Heart left ventricle (tissue), 16 donors: ENCODE measurements at regions not wholly inside any gene's neighbourhood (a gene's known extent, or its start where the extent isn't known, plus 50 kb on each side); places are given as distances from the start of the nearest gene placed in this dataset.

Experiments
- ATAC-seq, 4 donors: fragments of 200-7000 bp; cut with Tn5 transposase; one replicate each; pipeline ENCODE4 v1.9.1; 2020 to 2022; ENCODE audit warnings: moderate library complexity in 4 of 4, mild to moderate bottlenecking in 3 of 4, moderate number of reproducible peaks in 1 of 4
- DNase-seq, 5 donors: peaks; one replicate each; pipeline ENCODE4 v3.0.0-alpha.2; 2020
- H3K27ac ChIP-seq, 12 donors: fragments of 200-600 bp; sonication (generic) in 4 of 12; one replicate each; pipeline versions ENCODE4 v1.5.0 to v1.8.0; 2016 to 2022; ENCODE audit warnings: mild to moderate bottlenecking in 2 of 12
- H3K27me3 ChIP-seq, 9 donors: fragments of 200-600 bp; sonication (generic) in 2 of 9; one replicate each; pipeline versions ENCODE4 v1.5.1 to v1.8.0; 2016 to 2022; ENCODE audit warnings: mild to moderate bottlenecking in 3 of 9
- H3K36me3 ChIP-seq, 9 donors: fragments of 200-600 bp; sonication (generic) in 2 of 9; one replicate each; pipeline versions ENCODE4 v1.5.0 to v1.8.0; 2018 to 2022; ENCODE audit warnings: mild to moderate bottlenecking in 2 of 9
- H3K4me1 ChIP-seq, 12 donors: fragments of 200-600 bp; sonication (generic) in 4 of 12; one replicate each; pipeline versions ENCODE4 v1.5.0 to v1.8.0; 2016 to 2022; ENCODE audit warnings: mild to moderate bottlenecking in 3 of 12
- H3K4me3 ChIP-seq, 12 donors: fragments of 200-600 bp; sonication (generic) in 4 of 12; one replicate each; pipeline versions ENCODE4 v1.5.0 to v1.8.0; 2017 to 2022; ENCODE audit warnings: mild to moderate bottlenecking in 9 of 12, moderate library complexity in 4 of 12
- H3K9me3 ChIP-seq, 12 donors: fragments of 200-600 bp; sonication (generic) in 4 of 12; one replicate each; pipeline versions ENCODE4 v1.5.0 to v1.8.0; 2016 to 2022; ENCODE audit warnings: mild to moderate bottlenecking in 1 of 12
- CTCF ChIP-seq, 12 donors: fragments of 200-600 bp; sonication (generic) in 4 of 12; IDR thresholded peaks; one replicate each; pipeline versions ENCODE4 v1.5.0 to v1.8.0; 2018 to 2022; ENCODE audit warnings: antibody characterized with exemption in 12 of 12, mild to moderate bottlenecking in 5 of 12
- POLR2A ChIP-seq, 2 donors: fragments of 450-650 bp; IDR thresholded peaks; one replicate each; pipeline ENCODE4 v1.6.1; 2017; ENCODE audit warnings: antibody characterized with exemption in 2 of 2, mild to moderate bottlenecking in 2 of 2, moderate library complexity in 2 of 2
- WGBS, 4 donors: extraction: QIAGEN DNeasy Blood & Tissue Kit in 2 of 4; methylation state at CpG; one replicate each; pipeline versions ENCODE4 v1.1.5 to v1.1.7; 2013 to 2018; 5-methylcytosine and 5-hydroxymethylcytosine counted together
- intact Hi-C, 10 donors: fragments of 100-400 bp; cut with DNase I; formaldehyde crosslinking; loops; one replicate each; pipeline versions ENCODE4 v1.11.1 to v1.14.2; 2022
- donor health status: ischemic (EF 13 %, LVEDD 7.1; RV severe dilation, severe dysfunction).
- donor health status: healthy with polysubstance abuse.
- donor health status: DM: no; HTN: yes; CAD: no.
- donor health status: DM: no; HTN: no; CAD: no.
- donor health status: ischemic (EF 25% LVEDD 6.9; RV normal size, moderate dysfunction).
- donor health status: ischemic (EF 25% LVEDD 5.7; RV mildly dilated, moderate dysfunction).
- donor health status: healthy.
- donor health status: DM: yes; HTN: yes; CAD: no.
- donor health status: ischemic (EF 35%, LVEDD 5.7; RV mildly dilated, moderate dysfunction).
- donor health status: nonischemic (EF 11% LVEDD 7.7; RV severe dilation, severe dysfunction).
- donor health status: DM: yes; HTN: yes; CAD: no.
- donor health status: PGD.
- donor health status: ischemic (EF 29% LVEDD 5.4; RV normal size, mild dysfunction).
- donor health status: nonischemic (EF 23%, LVEDD 6.1; RV moderate dilation, normal function).

- TF ChIP-seq CTCF (IDR thresholded peaks at IDR 0.05) (no peak), POLR2A (IDR thresholded peaks at IDR 0.05) (no peak)
- Histone ChIP-seq H3K27ac (no peak overlapping the region), H3K9me3 (no peaks in the 10 kb centered on the region), H3K4me3 (no peak overlapping the region), H3K27me3 (no peaks in the 10 kb centered on the region), H3K4me1 (no peaks in the 10 kb centered on the region), H3K36me3 (no peaks in the 10 kb centered on the region)
- no peak for ATAC-seq
- no peak for DNase-seq
- intact Hi-C loops = no loop called here
- WGBS, 4 donors = 69 to 86% (median 78%) methylated on average over 2 of the region's 2 CpGs
These were observed 212.6 kb downstream of the DTHD1 start for GRCh38 chr4:36494016-36494415.

- Histone ChIP-seq H3K27me3 (no peaks in the 10 kb centered on the region), H3K4me3 (no peak overlapping the region), H3K36me3 (no peaks in the 10 kb centered on the region), H3K4me1 (no peaks in the 10 kb centered on the region), H3K9me3 (no peaks in the 10 kb centered on the region), H3K27ac (no peak overlapping the region)
- DNase-seq = no peak
- no peak for ATAC-seq
- intact Hi-C loops = no loop called here
- WGBS, 4 donors = 43 to 57% (median 49%) methylated on average over 2 of the region's 2 CpGs
- TF ChIP-seq POLR2A (IDR thresholded peaks at IDR 0.05) (no peak), CTCF (IDR thresholded peaks at IDR 0.05) (no peak)
These were observed 213.3 kb downstream of the DTHD1 start for GRCh38 chr4:36494747-36495146.

- peaks cover 0 to 8% (median 0%) of the 10 kb centered on the region in 12 donors for H3K9me3 ChIP-seq
- TF ChIP-seq POLR2A (IDR thresholded peaks at IDR 0.05) (no peak), CTCF (IDR thresholded peaks at IDR 0.05) (no peak)
- ATAC-seq (no peak), DNase-seq (no peak)
- no peak overlapping the region for H3K4me3 ChIP-seq
- H3K4me1 ChIP-seq = no peaks in the 10 kb centered on the region
- no peaks in the 10 kb centered on the region for H3K27me3 ChIP-seq
- H3K27ac ChIP-seq = no peak overlapping the region
- no peaks in the 10 kb centered on the region for H3K36me3 ChIP-seq
- intact Hi-C loops = no loop called here
These were observed 220.9 kb downstream of the DTHD1 start for GRCh38 chr4:36502350-36502749.

DNA sequence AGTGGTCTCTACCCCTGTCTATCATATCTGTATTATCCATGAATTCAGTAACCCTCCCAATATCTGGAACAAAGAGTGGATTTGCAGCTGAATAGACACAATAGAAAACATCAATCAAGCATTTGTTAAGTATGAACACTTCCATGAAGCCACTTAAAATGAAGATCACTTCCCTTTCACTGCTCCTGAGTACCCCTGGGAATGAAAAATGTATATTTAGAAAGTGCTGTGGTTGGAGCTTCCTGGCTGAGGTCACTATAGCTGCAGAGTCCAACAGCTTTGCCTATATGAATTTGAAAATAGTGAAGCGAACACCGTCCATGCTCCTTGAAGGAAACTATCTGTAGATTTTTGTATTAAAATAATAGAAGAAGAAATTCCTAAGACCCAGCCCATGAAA is 227.0 kb downstream of the DTHD1 start:
- intact Hi-C loops = no loop called here
- no peak for DNase-seq
- WGBS, 4 donors = 48 to 60% (median 56%) methylated on average over 2 of the region's 2 CpGs

More for the DNA sequence above, 227.0 kb downstream of the DTHD1 start:
- Histone ChIP-seq H3K36me3 (no peaks in the 10 kb centered on the region), H3K27me3 (no peaks in the 10 kb centered on the region), H3K4me1 (no peaks in the 10 kb centered on the region), H3K9me3 (no peaks in the 10 kb centered on the region), H3K27ac (no peak overlapping the region), H3K4me3 (no peak overlapping the region)
- ATAC-seq = no peak
- TF ChIP-seq CTCF (IDR thresholded peaks at IDR 0.05) (no peak), POLR2A (IDR thresholded peaks at IDR 0.05) (no peak)
